ENCODE measurements at regions not wholly inside any gene's neighbourhood (a gene's known extent, or its start where the extent isn't known, plus 50 kb on each side); places are given as distances from the start of the nearest gene placed in this dataset.

- TF ChIP-seq, protein P1, sequence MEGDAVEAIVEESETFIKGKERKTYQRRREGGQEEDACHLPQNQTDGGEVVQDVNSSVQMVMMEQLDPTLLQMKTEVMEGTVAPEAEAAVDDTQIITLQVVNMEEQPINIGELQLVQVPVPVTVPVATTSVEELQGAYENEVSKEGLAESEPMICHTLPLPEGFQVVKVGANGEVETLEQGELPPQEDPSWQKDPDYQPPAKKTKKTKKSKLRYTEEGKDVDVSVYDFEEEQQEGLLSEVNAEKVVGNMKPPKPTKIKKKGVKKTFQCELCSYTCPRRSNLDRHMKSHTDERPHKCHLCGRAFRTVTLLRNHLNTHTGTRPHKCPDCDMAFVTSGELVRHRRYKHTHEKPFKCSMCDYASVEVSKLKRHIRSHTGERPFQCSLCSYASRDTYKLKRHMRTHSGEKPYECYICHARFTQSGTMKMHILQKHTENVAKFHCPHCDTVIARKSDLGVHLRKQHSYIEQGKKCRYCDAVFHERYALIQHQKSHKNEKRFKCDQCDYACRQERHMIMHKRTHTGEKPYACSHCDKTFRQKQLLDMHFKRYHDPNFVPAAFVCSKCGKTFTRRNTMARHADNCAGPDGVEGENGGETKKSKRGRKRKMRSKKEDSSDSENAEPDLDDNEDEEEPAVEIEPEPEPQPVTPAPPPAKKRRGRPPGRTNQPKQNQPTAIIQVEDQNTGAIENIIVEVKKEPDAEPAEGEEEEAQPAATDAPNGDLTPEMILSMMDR (IDR thresholded peaks at IDR 0.05; ENCODE audit: low read depth, low read length, missing control alignments), result no peak
- DNase-seq (ENCODE audit: low read depth), result no peak
- in situ Hi-C loops (cut with HindIII; ENCODE audit: low sequenced_read_pairs), result no loop called here
- H3K4me3 ChIP-seq (ENCODE audit: low read depth, low read length), result no peak overlapping the region
Measured at GRCh38 chr14:100435459-100435858, 112.3 kb downstream of the SLC25A47 start.

GRCh38 chr14:100436745-100437406 lies 113.7 kb downstream of the SLC25A47 start:
- DNase-seq (ENCODE audit: low read depth), result no peak
- TF ChIP-seq, protein P1 (IDR thresholded peaks at IDR 0.05; ENCODE audit: low read depth, low read length, missing control alignments), result no peak
- in situ Hi-C loops (cut with HindIII; ENCODE audit: low sequenced_read_pairs), result no loop called here

DNA sequence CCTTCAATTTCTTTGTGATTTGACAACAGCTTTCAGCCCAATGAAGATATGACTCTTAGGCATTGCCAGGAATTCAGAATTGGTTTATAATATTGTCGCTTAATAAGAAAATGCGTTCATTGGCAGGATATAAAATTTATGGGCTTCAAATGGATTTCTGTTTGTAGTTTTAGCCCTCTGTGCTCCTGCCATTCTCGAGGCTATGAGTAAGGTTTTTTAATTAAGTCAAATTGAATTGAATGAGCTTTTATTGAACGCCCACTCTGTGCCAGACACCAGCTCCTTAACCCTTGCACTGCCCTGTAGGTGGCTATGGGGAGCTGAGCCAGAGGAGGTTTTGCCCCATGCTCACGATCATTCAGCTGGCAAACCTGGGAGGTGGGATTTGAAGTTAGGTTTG lies 115.1 kb downstream of the SLC25A47 start:
- TF ChIP-seq, protein P1 (IDR thresholded peaks at IDR 0.05; ENCODE audit: low read depth, low read length, missing control alignments), result no peak
- H3K4me3 ChIP-seq (ENCODE audit: low read depth, low read length), result no peak overlapping the region
- no peak for DNase-seq (ENCODE audit: low read depth)
- in situ Hi-C loops (cut with HindIII; ENCODE audit: low sequenced_read_pairs), result no loop called here

More at GRCh38 chr14:100436745-100437406, 113.7 kb downstream of the SLC25A47 start:
- H3K4me3 ChIP-seq (ENCODE audit: low read depth, low read length), result no peak overlapping the region

GRCh38 chr14:100438678-100439592 lies 115.8 kb downstream of the SLC25A47 start:
- TF ChIP-seq, protein P1 (IDR thresholded peaks at IDR 0.05; ENCODE audit: low read depth, low read length, missing control alignments), result no peak
- in situ Hi-C loops (cut with HindIII; ENCODE audit: low sequenced_read_pairs), result no loop called here
- H3K4me3 ChIP-seq (ENCODE audit: low read depth, low read length), result no peak overlapping the region
- no peak for DNase-seq (ENCODE audit: low read depth)

DNA sequence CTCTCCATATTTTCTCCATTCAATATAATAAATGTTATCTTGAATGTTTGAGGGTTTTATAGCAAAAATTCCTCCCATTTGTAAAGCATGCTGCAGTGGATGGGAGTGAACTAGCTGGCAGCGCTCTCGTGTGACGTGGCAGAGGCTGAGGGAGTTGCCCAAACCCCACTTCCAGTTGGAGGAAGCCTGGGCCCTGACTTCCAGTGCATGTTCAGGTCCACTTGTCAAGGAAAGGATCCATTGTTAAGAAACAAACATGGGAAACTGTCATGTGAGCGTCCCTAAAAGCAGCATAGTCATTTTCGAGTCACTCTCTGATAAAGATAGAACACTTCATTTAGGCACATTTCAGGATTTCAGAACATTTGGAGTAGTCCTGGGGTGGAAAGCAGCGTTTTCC lies 116.6 kb downstream of the SLC25A47 start:
- in situ Hi-C loops (cut with HindIII; ENCODE audit: low sequenced_read_pairs), result no loop called here
- TF ChIP-seq, protein P1 (IDR thresholded peaks at IDR 0.05; ENCODE audit: low read depth, low read length, missing control alignments), result no peak
- no peak overlapping the region for H3K4me3 ChIP-seq (ENCODE audit: low read depth, low read length)
- DNase-seq (ENCODE audit: low read depth), result no peak

DNA sequence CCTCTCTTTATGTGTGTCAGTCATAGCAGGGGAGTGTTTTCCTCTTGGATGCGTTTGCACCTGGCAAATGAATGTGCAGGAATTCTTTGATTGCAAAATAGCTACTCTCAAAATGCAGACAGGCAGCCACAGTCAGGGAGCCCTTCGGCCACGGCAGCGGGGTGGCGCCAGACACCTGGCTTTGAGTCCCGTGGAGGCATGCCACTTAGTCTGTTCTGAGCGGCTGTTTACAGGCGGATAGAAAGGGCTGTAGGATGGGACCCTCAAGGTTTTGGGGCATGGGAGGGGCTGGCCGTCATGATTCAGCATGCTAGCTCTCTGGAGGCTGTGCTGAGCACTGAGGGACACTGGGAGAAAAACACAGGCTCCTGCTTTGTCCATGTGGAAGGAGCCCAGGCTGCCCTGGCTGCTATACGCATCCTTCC lies 117.1 kb downstream of the SLC25A47 start:
- no peak overlapping the region for H3K4me3 ChIP-seq (ENCODE audit: low read depth, low read length)
- in situ Hi-C loops (cut with HindIII; ENCODE audit: low sequenced_read_pairs), result no loop called here
- peak; percentile 66 for DNase-seq (ENCODE audit: low read depth)
- TF ChIP-seq, protein P1 (IDR thresholded peaks at IDR 0.05; ENCODE audit: low read depth, low read length, missing control alignments), result peak; percentile 86
